Left lung (tissue), 4 donors: ENCODE measurements at regions not wholly inside any gene's neighbourhood (a gene's known extent, or its start where the extent isn't known, plus 50 kb on each side); places are given as distances from the start of the nearest gene placed in this dataset.

ENCODE experiments used
- ATAC-seq: fragments of 200-7000 bp; cut with Tn5 transposase; one replicate; pipeline ENCODE4 v1.9.1; 2020; ENCODE audit warnings: moderate library complexity
- DNase-seq, 4 donors: peaks; one replicate each; pipeline ENCODE4 v3.0.0-alpha.2; 2013 to 2020
- H3K27ac ChIP-seq, 2 donors: fragments of 200-600 bp; sonication (generic) in 1 of 2; one replicate each; pipeline versions ENCODE4 v1.5.0 to v1.8.0; 2020 to 2021
- H3K27me3 ChIP-seq, 2 donors: fragments of 200-600 bp; sonication (generic) in 1 of 2; one replicate each; pipeline versions ENCODE4 v1.5.0 to v1.8.0; 2020 to 2021
- H3K36me3 ChIP-seq, 2 donors: fragments of 200-600 bp; sonication (generic) in 1 of 2; one replicate each; pipeline versions ENCODE4 v1.5.0 to v1.8.0; 2020 to 2021
- H3K4me1 ChIP-seq, 2 donors: fragments of 200-600 bp; one replicate each; pipeline ENCODE4 v1.8.0; 2021
- H3K4me3 ChIP-seq, 2 donors: fragments of 200-600 bp; sonication (generic) in 1 of 2; one replicate each; pipeline versions ENCODE4 v1.5.0 to v1.8.0; 2020 to 2021; ENCODE audit warnings: mild to moderate bottlenecking in 1 of 2
- H3K9me3 ChIP-seq, 2 donors: fragments of 200-600 bp; sonication (generic) in 1 of 2; one replicate each; pipeline versions ENCODE4 v1.5.0 to v1.8.0; 2020 to 2021
- CTCF ChIP-seq, 2 donors: fragments of 200-600 bp; sonication (generic) in 1 of 2; IDR thresholded peaks; one replicate each; pipeline versions ENCODE4 v1.5.0 to v1.8.0; 2021; ENCODE audit warnings: antibody characterized with exemption in 2 of 2
- intact Hi-C, 2 donors: fragments of 100-400 bp; cut with DNase I; formaldehyde crosslinking; loops; one replicate each; pipeline versions ENCODE4 v1.11.2 to v1.14.2; 2022
- donor health status: DM: no; HTN: yes; CAD: no.
- donor health status: DM: no; HTN: no; CAD: no.

DNA sequence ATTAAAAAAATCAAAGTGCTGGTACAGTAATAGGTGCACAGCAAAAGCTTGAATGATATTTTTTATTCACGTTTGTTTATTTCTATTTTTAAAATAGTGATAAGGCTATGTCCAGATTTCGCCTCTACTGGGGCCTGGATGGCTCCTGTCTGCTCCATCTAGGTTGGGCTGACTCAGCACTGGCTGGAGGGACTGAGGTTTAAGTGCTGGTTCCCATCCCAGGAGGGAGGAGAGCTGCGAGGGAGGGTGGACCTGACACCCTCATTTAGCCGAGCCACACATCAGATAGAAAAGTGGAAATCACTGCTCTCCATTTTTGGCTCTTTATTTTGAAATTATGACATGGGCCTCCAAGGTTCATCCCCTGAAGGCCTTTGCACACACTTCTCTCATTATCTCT is 95.4 kb upstream of the AGBL1 start:
- no peak overlapping the region for H3K27ac ChIP-seq
- intact Hi-C loops, result no loop called here
- no peaks in the 10 kb centered on the region for H3K4me1 ChIP-seq
- H3K27me3 ChIP-seq, result peaks cover 0 to 1% of the 10 kb centered on the region in 2 donors
- TF ChIP-seq CTCF (IDR thresholded peaks at IDR 0.05), result no peak
- H3K9me3 ChIP-seq, result no peaks in the 10 kb centered on the region
- DNase-seq, result peak in 1 of 4 donors; percentile 34
- peak; percentile 39 for ATAC-seq
- no peaks in the 10 kb centered on the region for H3K36me3 ChIP-seq
- no peak overlapping the region for H3K4me3 ChIP-seq

DNA sequence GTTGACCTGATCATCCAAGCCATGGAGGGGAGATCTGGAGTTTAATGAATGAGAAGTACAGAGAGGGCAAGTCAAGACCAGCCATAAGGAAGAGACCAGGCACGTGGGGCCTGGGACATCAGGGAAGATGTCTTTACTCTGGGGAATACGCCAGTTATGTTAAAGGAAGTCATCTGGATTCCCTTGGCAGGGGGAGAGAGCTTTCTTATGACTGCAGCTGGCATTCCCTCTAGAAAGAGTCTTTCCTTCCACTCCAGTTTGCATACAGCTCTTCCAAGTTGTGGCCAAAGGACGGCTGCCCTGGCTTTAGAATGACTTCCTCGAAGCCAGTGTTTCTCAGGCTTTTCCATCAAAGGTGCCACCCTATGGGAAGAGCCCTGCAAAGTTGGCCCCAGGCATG is 93.6 kb upstream of the AGBL1 start:
- intact Hi-C loops, result no loop called here
- no peaks in the 10 kb centered on the region for H3K36me3 ChIP-seq
- no peaks in the 10 kb centered on the region for H3K4me1 ChIP-seq
- H3K4me3 ChIP-seq, result no peak overlapping the region
- H3K27me3 ChIP-seq, result no peaks in the 10 kb centered on the region
- TF ChIP-seq CTCF (IDR thresholded peaks at IDR 0.05), result no peak
- DNase-seq (peak in 1 of 4 donors; percentile 16), ATAC-seq (no peak)
- H3K9me3 ChIP-seq, result no peaks in the 10 kb centered on the region
- no peak overlapping the region for H3K27ac ChIP-seq

DNA sequence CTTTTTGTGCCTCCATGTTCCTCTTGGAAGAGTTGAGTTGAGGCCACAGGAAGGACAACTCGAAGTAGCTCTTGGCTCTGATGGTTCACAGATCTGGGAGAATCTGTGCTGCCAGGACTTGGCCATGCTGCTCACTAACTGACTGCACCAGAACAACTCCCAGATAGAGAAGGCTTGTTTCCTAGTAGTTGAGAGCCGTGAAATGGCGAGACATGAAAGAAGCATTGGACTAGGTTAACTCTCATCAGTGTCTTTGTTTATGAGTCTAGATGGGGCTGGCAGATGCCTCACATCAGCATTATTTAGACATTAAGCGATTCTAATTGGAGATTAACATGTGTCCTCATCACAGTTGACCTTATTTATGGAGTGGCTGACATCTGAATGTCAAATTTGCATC is 92.9 kb upstream of the AGBL1 start:
- no peaks in the 10 kb centered on the region for H3K36me3 ChIP-seq
- intact Hi-C loops, result no loop called here
- no peak for TF ChIP-seq CTCF (IDR thresholded peaks at IDR 0.05)
- no peaks in the 10 kb centered on the region for H3K4me1 ChIP-seq
- DNase-seq, result peak in 1 of 4 donors; percentile 18
- H3K27ac ChIP-seq, result no peak overlapping the region
- no peaks in the 10 kb centered on the region for H3K9me3 ChIP-seq
- H3K4me3 ChIP-seq, result no peak overlapping the region
- ATAC-seq, result no peak
- no peaks in the 10 kb centered on the region for H3K27me3 ChIP-seq

DNA sequence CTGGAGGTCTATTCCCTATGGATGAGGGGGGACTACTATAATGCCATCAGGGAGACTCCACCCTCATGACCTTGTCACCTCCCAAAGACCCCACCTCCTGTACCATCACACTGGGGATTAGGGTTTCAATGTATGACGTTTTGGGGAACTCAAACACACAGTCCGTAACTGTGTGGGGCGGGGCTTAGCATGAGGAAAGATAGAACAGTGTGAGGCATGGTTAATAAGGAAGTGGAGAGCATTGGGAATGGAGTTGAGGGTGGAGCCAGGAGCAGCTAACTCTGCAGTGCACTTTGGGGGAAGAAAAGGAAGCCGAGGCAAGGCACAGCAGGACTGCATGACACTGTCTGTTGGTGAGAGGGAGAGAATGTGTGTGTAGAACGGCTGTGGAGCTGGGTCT is 90.9 kb upstream of the AGBL1 start:
- Histone ChIP-seq H3K36me3 (no peaks in the 10 kb centered on the region), H3K9me3 (peaks cover 0 to 2% of the 10 kb centered on the region in 2 donors), H3K4me3 (no peak overlapping the region), H3K27me3 (no peaks in the 10 kb centered on the region), H3K27ac (no peak overlapping the region), H3K4me1 (no peaks in the 10 kb centered on the region)
- no peak for TF ChIP-seq CTCF (IDR thresholded peaks at IDR 0.05)
- no peak for ATAC-seq
- intact Hi-C loops, result no loop called here
- no peak for DNase-seq

DNA sequence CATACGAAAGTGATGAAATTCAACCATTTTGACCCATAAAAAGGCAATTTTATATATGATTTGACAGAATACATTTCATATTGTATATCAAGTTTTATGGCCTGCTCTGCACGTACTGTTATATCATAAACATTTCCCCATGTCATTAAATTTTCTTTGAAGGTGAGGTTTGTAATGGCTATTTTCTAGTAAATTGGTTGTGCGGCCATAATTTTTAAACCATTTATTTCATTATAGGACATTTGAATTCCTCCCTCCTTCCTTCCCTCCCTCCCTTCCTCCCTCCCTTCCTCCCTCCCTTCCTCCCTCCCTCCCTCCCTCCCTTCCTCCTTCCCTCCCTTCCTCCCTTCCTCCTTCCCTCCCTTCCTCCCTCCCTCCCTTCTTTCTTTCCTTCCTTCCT is 87.4 kb upstream of the AGBL1 start:
- TF ChIP-seq CTCF (IDR thresholded peaks at IDR 0.05), result no peak
- intact Hi-C loops, result no loop called here

More for the DNA sequence above, 87.4 kb upstream of the AGBL1 start:
- no peak for DNase-seq
- no peaks in the 10 kb centered on the region for H3K36me3 ChIP-seq
- peaks cover 0 to 8% of the 10 kb centered on the region in 2 donors for H3K9me3 ChIP-seq
- H3K27ac ChIP-seq, result no peak overlapping the region
- ATAC-seq, result no peak
- no peak overlapping the region for H3K4me3 ChIP-seq
- H3K27me3 ChIP-seq, result no peaks in the 10 kb centered on the region
- H3K4me1 ChIP-seq, result no peaks in the 10 kb centered on the region
